PC-9 (cell line): ENCODE measurements at regions not wholly inside any gene's neighbourhood (a gene's known extent, or its start where the extent isn't known, plus 50 kb on each side); places are given as distances from the start of the nearest gene placed in this dataset.

Source experiments
- BruUV-seq: library from RNA; stranded (reverse); fragments of 400-500 nt; replicated peaks from 2 replicates; lab custom pipeline; 2021; lab: Mats Ljungman, UMichigan
- CTCF ChIA-PET: fragments of 300-600 bp; sonication (Branson Sonifier 250); formaldehyde crosslinking; loops from one replicate; lab custom pipeline; 2022; ENCODE audit warnings: antibody characterized with exemption; lab: Charles Lee
- POLR2A ChIA-PET: fragments of 300-600 bp; sonication (Branson Sonifier 250); formaldehyde crosslinking; loops from one replicate; lab custom pipeline; 2022; ENCODE audit warnings: antibody characterized with exemption; ENCODE audit not compliant: unreplicated experiment; lab: Charles Lee
- DNase-seq, 2 experiments: peaks; one replicate each; pipeline versions ENCODE4 v3.0.0 to v3.0.0-alpha.2; 2015 to 2022; ENCODE audit warnings: mixed read lengths in 1 of 2
- H2AFZ ChIP-seq: fragments of 200-600 bp; sonication (generic); 2 replicates; pipeline ENCODE4 v1.8.1; 2017; ENCODE audit warnings: antibody characterized with exemption
- H3F3A ChIP-seq: fragments of 200-600 bp; sonication (generic); 2 replicates; pipeline ENCODE4 v1.8.1; 2017; ENCODE audit warnings: antibody characterized with exemption, mild to moderate bottlenecking, low read depth; ENCODE audit not compliant: insufficient read depth
- H3K27ac ChIP-seq: fragments of 200-600 bp; sonication (generic); 2 replicates; pipeline ENCODE4 v1.6.1; 2016; ENCODE audit warnings: mixed run types
- H3K27me3 ChIP-seq: fragments of 200-600 bp; sonication (generic); 2 replicates; pipeline ENCODE4 v1.6.1; 2016; ENCODE audit warnings: low read depth, mixed run types; ENCODE audit not compliant: insufficient read depth
- H3K36me3 ChIP-seq: fragments of 200-600 bp; sonication (generic); 2 replicates; pipeline ENCODE4 v1.6.1; 2016; ENCODE audit warnings: low read depth, mixed run types
- H3K4me1 ChIP-seq: fragments of 200-600 bp; sonication (generic); replicated peaks from 2 replicates; pipeline ENCODE4 v1.6.1; 2016; ENCODE audit warnings: mixed run types; ENCODE audit not compliant: insufficient read depth
- H3K4me2 ChIP-seq: fragments of 200-600 bp; sonication (generic); 2 replicates; pipeline ENCODE4 v1.6.1; 2017; ENCODE audit warnings: mixed run types
- H3K4me3 ChIP-seq: fragments of 200-600 bp; sonication (generic); 2 replicates; pipeline ENCODE4 v1.6.1; 2016; ENCODE audit warnings: mixed run types
- H3K79me2 ChIP-seq: fragments of 200-600 bp; sonication (generic); 2 replicates; pipeline ENCODE4 v1.6.1; 2017; ENCODE audit warnings: low read depth, mixed run types
- H3K9me2 ChIP-seq: fragments of 200-600 bp; sonication (generic); 2 replicates; pipeline ENCODE4 v1.8.1; 2017; ENCODE audit warnings: mild to moderate bottlenecking; ENCODE audit not compliant: insufficient read depth
- H3K9me3 ChIP-seq: fragments of 200-600 bp; sonication (generic); 2 replicates; pipeline ENCODE4 v1.8.1; 2016; ENCODE audit warnings: low read depth; ENCODE audit not compliant: insufficient read depth
- H4K20me1 ChIP-seq: fragments of 200-600 bp; sonication (generic); 2 replicates; pipeline ENCODE4 v1.8.1; 2017; ENCODE audit not compliant: insufficient read depth
- EZH2 ChIP-seq: fragments of 200-600 bp; sonication (generic); IDR thresholded peaks from 2 replicates; pipeline ENCODE4 v1.8.0; 2017; ENCODE audit warnings: antibody characterized with exemption, low read depth
- intact Hi-C: fragments of 100-400 bp; cut with micrococcal nuclease; formaldehyde crosslinking; loops from one replicate; pipeline ENCODE4 v1.10.0; 2022; ENCODE audit not compliant: unreplicated experiment
- TF ChIP-seq, protein P1 (sequence below): fragments of 200-600 bp; sonication (generic); conservative IDR thresholded peaks from 2 replicates; pipeline ENCODE4 v1.6.1; 2017; ENCODE audit warnings: mixed run types, antibody characterized with exemption, mild to moderate bottlenecking, moderate library complexity

DNA sequence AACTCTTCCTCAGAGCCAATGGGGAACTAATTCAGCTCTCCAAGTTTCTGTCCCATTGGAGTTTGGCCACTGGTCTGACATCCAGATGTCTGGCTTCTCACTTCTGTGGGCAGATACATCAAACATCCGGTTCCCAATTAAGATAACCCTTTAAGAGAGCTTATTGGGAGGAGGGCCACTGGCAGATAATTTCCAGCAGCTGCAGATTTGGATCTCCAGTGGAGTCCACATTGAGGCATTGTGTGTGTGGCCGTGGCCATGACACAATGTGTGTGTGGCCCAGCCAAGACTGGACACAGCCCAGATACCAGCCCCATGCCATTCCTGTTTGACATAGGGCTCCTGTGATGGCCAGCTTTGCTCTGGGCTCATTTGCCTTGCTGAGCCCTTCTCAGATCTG, 110.5 kb upstream of the MAP1B start:
- TF ChIP-seq, protein P1, sequence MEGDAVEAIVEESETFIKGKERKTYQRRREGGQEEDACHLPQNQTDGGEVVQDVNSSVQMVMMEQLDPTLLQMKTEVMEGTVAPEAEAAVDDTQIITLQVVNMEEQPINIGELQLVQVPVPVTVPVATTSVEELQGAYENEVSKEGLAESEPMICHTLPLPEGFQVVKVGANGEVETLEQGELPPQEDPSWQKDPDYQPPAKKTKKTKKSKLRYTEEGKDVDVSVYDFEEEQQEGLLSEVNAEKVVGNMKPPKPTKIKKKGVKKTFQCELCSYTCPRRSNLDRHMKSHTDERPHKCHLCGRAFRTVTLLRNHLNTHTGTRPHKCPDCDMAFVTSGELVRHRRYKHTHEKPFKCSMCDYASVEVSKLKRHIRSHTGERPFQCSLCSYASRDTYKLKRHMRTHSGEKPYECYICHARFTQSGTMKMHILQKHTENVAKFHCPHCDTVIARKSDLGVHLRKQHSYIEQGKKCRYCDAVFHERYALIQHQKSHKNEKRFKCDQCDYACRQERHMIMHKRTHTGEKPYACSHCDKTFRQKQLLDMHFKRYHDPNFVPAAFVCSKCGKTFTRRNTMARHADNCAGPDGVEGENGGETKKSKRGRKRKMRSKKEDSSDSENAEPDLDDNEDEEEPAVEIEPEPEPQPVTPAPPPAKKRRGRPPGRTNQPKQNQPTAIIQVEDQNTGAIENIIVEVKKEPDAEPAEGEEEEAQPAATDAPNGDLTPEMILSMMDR: no peak
- no peak for TF ChIP-seq EZH2
- H3K4me2 ChIP-seq: no peak overlapping the region
- H3K4me1 ChIP-seq: no peaks in the 10 kb centered on the region
- no peaks in the 10 kb centered on the region for H3K27me3 ChIP-seq
- no peak overlapping the region for H3K4me3 ChIP-seq
- ChIA-PET CTCF (interaction anchor here (0.6 kb wide), 1 partner anchor 21 kb away, joined by 5 read pairs; no protein-coding TSS in a partner anchor), POLR2A (interaction anchor here (0.6 kb wide), 1 partner anchor 874 kb away, joined by 3 read pairs; no protein-coding TSS in a partner anchor)
- no peaks in the 10 kb centered on the region for H3K79me2 ChIP-seq
- H3K9me2 ChIP-seq: no peaks in the 10 kb centered on the region
- no peak for DNase-seq
- no TSS peak for BruUV-seq
- no peak overlapping the region for H2AFZ ChIP-seq
- no peaks in the 10 kb centered on the region; the same call in 1 of the 2 replicates for H3K9me3 ChIP-seq
- no peaks in the 10 kb centered on the region for H4K20me1 ChIP-seq
- no peak overlapping the region for H3K27ac ChIP-seq
- no peaks in the 10 kb centered on the region for H3F3A ChIP-seq
- H3K36me3 ChIP-seq: no peaks in the 10 kb centered on the region
- intact Hi-C loops: no loop called here

DNA sequence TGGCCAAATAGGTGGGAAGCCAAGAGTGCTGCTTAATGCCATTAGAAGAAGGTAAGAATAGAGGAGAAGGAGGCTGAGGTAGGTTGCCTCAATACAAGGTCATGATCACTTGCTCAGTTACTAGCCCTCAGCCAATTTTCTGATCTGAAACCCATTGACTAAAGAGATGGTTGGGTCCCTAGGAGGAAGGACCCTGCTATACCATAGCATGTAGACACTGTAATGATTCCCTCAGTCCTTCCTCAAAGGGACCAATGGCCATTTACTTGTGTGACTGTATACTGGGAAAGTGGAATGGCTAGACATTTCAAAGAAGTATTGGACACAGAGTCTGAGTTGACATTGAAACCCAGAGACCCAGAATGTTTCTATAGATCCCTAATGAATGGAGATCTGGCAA, 108.5 kb upstream of the MAP1B start:
- H3F3A ChIP-seq: no peaks in the 10 kb centered on the region
- no peaks in the 10 kb centered on the region for H3K36me3 ChIP-seq
- H3K27me3 ChIP-seq: no peaks in the 10 kb centered on the region
- intact Hi-C loops: no loop called here
- TF ChIP-seq, protein P1: no peak
- no peak for TF ChIP-seq EZH2
- no peak overlapping the region for H3K4me3 ChIP-seq
- H3K4me2 ChIP-seq: no peak overlapping the region
- no peaks in the 10 kb centered on the region for H4K20me1 ChIP-seq
- H3K27ac ChIP-seq: no peak overlapping the region
- DNase-seq: no peak
- H3K4me1 ChIP-seq: no peaks in the 10 kb centered on the region
- no peaks in the 10 kb centered on the region for H3K79me2 ChIP-seq
- no TSS peak for BruUV-seq
- CTCF ChIA-PET: no interaction called here
- no peaks in the 10 kb centered on the region; the same call in 1 of the 2 replicates for H3K9me3 ChIP-seq
- H3K9me2 ChIP-seq: no peaks in the 10 kb centered on the region
- POLR2A ChIA-PET: no interaction called here
- H2AFZ ChIP-seq: no peak overlapping the region

DNA sequence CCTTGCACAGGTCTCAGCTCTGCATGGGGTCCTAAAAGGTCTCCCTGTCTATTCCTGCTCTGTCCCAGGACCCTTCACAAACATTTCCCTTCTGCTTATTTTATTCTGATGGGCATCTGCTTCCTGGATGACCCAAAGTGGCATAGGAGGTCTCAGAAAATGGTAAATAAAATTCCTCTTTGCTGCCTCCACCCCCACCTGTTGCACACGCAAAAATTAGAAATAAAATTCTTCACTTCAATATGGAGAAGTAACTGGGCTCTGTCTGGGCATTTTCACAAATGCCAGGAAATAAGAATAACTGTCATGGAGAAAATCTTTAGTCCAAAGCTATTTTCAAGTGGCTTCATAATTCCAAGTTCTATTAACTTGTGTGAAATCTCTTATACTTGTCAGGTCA, 106.6 kb upstream of the MAP1B start:
- ChIA-PET CTCF (no interaction called here), POLR2A (interaction anchor here (0.6 kb wide), 1 partner anchor 325 kb away, joined by 4 read pairs; no protein-coding TSS in a partner anchor)
- H2AFZ ChIP-seq: no peak overlapping the region
- H3K27ac ChIP-seq: no peak overlapping the region
- no peaks in the 10 kb centered on the region for H4K20me1 ChIP-seq
- H3K9me3 ChIP-seq: no peaks in the 10 kb centered on the region; the same call in 1 of the 2 replicates
- no peak overlapping the region for H3K4me2 ChIP-seq
- H3K79me2 ChIP-seq: no peaks in the 10 kb centered on the region
- no peak overlapping the region for H3K4me3 ChIP-seq
- no peaks in the 10 kb centered on the region for H3K27me3 ChIP-seq
- BruUV-seq: no TSS peak
- H3K4me1 ChIP-seq: peaks cover 4% of the 10 kb centered on the region; the same call in 1 of the 2 replicates
- intact Hi-C loops: loop anchor here (10.0 kb wide), 1 partner anchor 216 kb away; no protein-coding TSS in a partner anchor
- no peak for TF ChIP-seq EZH2
- TF ChIP-seq, protein P1: no peak
- no peaks in the 10 kb centered on the region for H3K36me3 ChIP-seq
- H3F3A ChIP-seq: no peaks in the 10 kb centered on the region
- no peak for DNase-seq
- no peaks in the 10 kb centered on the region for H3K9me2 ChIP-seq
